ENCODE measurements at regions not wholly inside any gene's neighbourhood (a gene's known extent, or its start where the extent isn't known, plus 50 kb on each side); places are given as distances from the start of the nearest gene placed in this dataset.
"Not testable (repeated sequence)": the region's sequence is repeated elsewhere in the genome, so short reads cannot be mapped to it uniquely, and the experiment has no call there.

DNA sequence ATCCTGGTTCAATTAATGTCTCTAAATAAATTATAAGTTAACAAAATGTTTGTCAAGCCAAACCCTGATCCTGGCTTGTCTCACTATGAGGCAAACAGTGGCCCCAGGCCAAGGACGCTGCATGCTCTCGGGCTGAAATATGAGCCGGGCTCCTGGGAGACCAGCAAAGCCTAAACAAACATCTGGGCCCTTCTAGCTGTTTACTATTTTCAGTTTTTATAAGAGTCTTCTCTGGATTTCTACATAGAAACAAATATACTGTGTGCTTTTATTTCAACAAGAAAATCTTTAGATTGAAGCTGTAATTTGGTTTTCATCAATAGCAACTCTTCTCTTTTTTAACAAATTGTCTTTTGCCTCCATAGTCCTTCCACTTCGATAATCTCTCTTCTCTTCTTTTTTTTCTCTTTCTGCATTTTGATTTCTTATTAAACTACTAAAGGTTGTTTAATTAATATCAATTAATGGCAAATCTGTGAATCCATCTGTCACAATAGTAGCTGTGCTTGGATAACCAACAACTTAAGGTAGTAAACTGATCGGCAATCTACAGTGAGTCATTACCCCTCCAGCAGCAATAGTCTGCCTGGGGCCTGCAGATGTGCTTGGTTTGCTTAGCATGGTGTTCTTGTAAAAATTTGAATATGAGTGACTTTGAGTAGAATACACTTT is 83.3 kb upstream of the DNAJC1 start:
- intact Hi-C loops (cut with micrococcal nuclease): no loop called here

- intact Hi-C loops (cut with micrococcal nuclease): not testable (repeated sequence)
Observed at GRCh38 chr10:22079921-22080320, 76.4 kb upstream of the DNAJC1 start.

GRCh38 chr10:22071332-22071731 is 67.8 kb upstream of the DNAJC1 start:
- intact Hi-C loops (cut with micrococcal nuclease): no loop called here

- intact Hi-C loops (cut with micrococcal nuclease): no loop called here
Observed at GRCh38 chr10:22067091-22067490, 63.6 kb upstream of the DNAJC1 start.

- intact Hi-C loops (cut with micrococcal nuclease): not testable (repeated sequence)
Observed at GRCh38 chr10:22060984-22061383, 57.5 kb upstream of the DNAJC1 start.

DNA sequence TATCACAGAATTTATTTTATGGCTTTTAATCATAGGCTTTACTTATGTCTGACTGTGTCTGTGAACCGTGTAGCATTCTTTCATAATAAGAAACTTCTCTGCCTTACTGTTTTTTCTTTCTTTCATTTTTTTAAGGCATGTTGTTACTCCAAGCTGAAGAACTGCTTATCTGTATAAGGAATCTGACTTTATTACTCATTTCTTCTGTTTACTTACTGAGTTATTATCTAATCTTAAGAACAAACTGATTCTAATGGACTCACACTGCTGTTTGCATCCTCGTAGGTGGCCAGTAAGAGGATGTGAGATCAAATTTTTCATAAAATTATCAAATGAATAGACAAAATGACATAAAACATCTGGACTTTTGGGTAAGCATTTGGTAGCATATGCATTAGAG is 54.7 kb upstream of the DNAJC1 start:
- intact Hi-C loops (cut with micrococcal nuclease): no loop called here

DNA sequence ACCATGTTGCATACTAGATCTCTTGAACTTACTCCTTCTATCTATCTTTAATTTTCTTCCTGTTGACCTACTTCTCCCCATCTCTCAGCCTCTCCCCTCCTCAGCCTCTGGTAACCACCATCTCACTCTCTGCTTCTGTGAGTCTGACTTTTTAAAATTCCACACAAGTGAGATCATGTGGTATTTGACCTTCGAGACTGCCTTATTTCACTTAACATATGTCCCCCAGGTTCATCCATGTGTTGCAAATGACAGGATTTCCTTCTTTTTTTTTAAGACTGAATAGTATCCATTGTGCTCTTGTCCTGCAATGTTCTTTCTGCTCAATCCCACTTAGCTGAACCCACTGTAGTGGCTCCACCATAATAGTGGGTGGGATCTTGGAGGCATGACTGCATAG is 51.4 kb upstream of the DNAJC1 start:
- intact Hi-C loops (cut with micrococcal nuclease): no loop called here

Measured in T-helper 2 cell treated with Interferon-gamma antibody and Interleukin-4, amounts not matched to agents 100 ng/mL and 5 ng/mL, for 36 hours (primary cell).